ENCODE measurements at regions not wholly inside any gene's neighbourhood (a gene's known extent, or its start where the extent isn't known, plus 50 kb on each side); places are given as distances from the start of the nearest gene placed in this dataset.
A peak's percentile ranks its signal among the peaks of the same experiment; 100 is the strongest.

- Histone ChIP-seq H3K27ac (ENCODE audit: low read depth) (no peak overlapping the region), H4K20me1 (replicated peaks; ENCODE audit: insufficient read depth) (no peaks in the 10 kb centered on the region), H3K27me3 (ENCODE audit: insufficient read depth) (no peaks in the 10 kb centered on the region), H3K9me2 (ENCODE audit: insufficient read depth) (0 out of 2 replicates have a peak, but pooled peaks cover 11% of the 10 kb centered on the region), H3F3A (replicated peaks; ENCODE audit: low read depth) (no peaks in the 10 kb centered on the region), H3K4me2 (peak overlapping the region; percentile 42; the same call in 1 of the 2 replicates), H3K36me3 (ENCODE audit: insufficient read depth) (no peaks in the 10 kb centered on the region), H3K4me3 (no peak overlapping the region), H3K4me1 (ENCODE audit: insufficient read depth) (peaks cover 8% of the 10 kb centered on the region), H2AFZ (0 out of 2 replicates have a peak overlapping the region, but pooled peaks have one; percentile 9), H3K79me2 (replicated peaks; ENCODE audit: insufficient read depth) (no peaks in the 10 kb centered on the region)
- ATAC-seq = peak; percentile 58
- Mint-ChIP-seq H3K27me3 (ENCODE audit: insufficient read depth, low read depth, poor library complexity) (no peaks in the 10 kb centered on the region), H3K9me3 (peaks cover 3% of the 10 kb centered on the region; the same call in 1 of the 3 replicates), H3K4me3 (no peak overlapping the region), H3K36me3 (ENCODE audit: low read depth) (no peaks in the 10 kb centered on the region), H3K27ac (no peak overlapping the region), H3K4me1 (peaks cover 14% of the 10 kb centered on the region)
- TF ChIP-seq POLR2AphosphoS5 (IDR thresholded peaks at IDR 0.05; ENCODE audit: low read depth) = no peak
- no peak for DNase-seq (ENCODE audit: low spot score)
Measured at GRCh38 chr18:45237343-45238098, 377.8 kb upstream of the SLC14A2 start.

DNA sequence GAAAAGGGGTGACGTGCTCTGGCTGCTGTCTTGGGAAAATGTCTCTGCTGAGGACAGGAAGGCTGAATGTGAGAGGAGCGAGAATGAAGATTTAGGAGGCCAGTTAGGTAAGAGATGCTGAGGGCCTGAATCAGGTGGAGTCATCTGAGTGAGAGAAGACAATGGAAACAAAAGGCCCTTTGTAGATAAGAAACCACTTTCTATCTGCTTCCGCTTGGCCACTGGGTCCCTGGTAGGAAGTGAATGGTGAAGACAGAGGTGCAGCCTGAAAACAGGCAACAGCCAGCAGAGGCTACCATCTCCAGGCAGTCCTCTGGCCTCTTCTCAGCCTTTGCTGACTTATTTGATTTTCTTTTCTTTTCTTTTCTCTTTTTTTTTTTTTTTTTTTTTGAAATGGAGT lies 374.0 kb upstream of the SLC14A2 start:
- Histone ChIP-seq H3K9me2 (ENCODE audit: insufficient read depth) (0 out of 2 replicates have a peak, but pooled peaks cover 11% of the 10 kb centered on the region), H3K4me3 (no peak overlapping the region), H3K27ac (ENCODE audit: low read depth) (no peak overlapping the region), H2AFZ (0 out of 2 replicates have a peak overlapping the region, but pooled peaks have one; percentile 7), H3K4me2 (no peak overlapping the region), H4K20me1 (replicated peaks; ENCODE audit: insufficient read depth) (no peaks in the 10 kb centered on the region), H3K4me1 (ENCODE audit: insufficient read depth) (peaks cover 8% of the 10 kb centered on the region), H3K36me3 (ENCODE audit: insufficient read depth) (no peaks in the 10 kb centered on the region), H3K27me3 (ENCODE audit: insufficient read depth) (no peaks in the 10 kb centered on the region), H3F3A (replicated peaks; ENCODE audit: low read depth) (no peaks in the 10 kb centered on the region), H3K79me2 (replicated peaks; ENCODE audit: insufficient read depth) (no peaks in the 10 kb centered on the region)
- H3K27me3 Mint-ChIP-seq (ENCODE audit: insufficient read depth, low read depth, poor library complexity) = no peaks in the 10 kb centered on the region
- H3K27ac Mint-ChIP-seq = no peak overlapping the region; the same call in 1 of the 2 replicates
- peaks cover 14% of the 10 kb centered on the region for H3K4me1 Mint-ChIP-seq
- H3K4me3 Mint-ChIP-seq = no peak overlapping the region
- H3K36me3 Mint-ChIP-seq (ENCODE audit: low read depth) = no peaks in the 10 kb centered on the region
- peaks cover 3% of the 10 kb centered on the region; the same call in 1 of the 3 replicates for H3K9me3 Mint-ChIP-seq
- DNase-seq (ENCODE audit: low spot score) (no peak), ATAC-seq (no peak)
- no peak for TF ChIP-seq STAT1 (IDR thresholded peaks at IDR 0.05; ENCODE audit: unreplicated experiment)
- no peak for TF ChIP-seq ZNF114 (CRISPR knock-in tag; IDR thresholded peaks at IDR 0.05)
- TF ChIP-seq JUNB (IDR thresholded peaks at IDR 0.05; ENCODE audit: unreplicated experiment) = no peak
- TF ChIP-seq ZNF331 (CRISPR knock-in tag; IDR thresholded peaks at IDR 0.05; ENCODE audit: low read depth) = no peak
- TF ChIP-seq, protein P1, sequence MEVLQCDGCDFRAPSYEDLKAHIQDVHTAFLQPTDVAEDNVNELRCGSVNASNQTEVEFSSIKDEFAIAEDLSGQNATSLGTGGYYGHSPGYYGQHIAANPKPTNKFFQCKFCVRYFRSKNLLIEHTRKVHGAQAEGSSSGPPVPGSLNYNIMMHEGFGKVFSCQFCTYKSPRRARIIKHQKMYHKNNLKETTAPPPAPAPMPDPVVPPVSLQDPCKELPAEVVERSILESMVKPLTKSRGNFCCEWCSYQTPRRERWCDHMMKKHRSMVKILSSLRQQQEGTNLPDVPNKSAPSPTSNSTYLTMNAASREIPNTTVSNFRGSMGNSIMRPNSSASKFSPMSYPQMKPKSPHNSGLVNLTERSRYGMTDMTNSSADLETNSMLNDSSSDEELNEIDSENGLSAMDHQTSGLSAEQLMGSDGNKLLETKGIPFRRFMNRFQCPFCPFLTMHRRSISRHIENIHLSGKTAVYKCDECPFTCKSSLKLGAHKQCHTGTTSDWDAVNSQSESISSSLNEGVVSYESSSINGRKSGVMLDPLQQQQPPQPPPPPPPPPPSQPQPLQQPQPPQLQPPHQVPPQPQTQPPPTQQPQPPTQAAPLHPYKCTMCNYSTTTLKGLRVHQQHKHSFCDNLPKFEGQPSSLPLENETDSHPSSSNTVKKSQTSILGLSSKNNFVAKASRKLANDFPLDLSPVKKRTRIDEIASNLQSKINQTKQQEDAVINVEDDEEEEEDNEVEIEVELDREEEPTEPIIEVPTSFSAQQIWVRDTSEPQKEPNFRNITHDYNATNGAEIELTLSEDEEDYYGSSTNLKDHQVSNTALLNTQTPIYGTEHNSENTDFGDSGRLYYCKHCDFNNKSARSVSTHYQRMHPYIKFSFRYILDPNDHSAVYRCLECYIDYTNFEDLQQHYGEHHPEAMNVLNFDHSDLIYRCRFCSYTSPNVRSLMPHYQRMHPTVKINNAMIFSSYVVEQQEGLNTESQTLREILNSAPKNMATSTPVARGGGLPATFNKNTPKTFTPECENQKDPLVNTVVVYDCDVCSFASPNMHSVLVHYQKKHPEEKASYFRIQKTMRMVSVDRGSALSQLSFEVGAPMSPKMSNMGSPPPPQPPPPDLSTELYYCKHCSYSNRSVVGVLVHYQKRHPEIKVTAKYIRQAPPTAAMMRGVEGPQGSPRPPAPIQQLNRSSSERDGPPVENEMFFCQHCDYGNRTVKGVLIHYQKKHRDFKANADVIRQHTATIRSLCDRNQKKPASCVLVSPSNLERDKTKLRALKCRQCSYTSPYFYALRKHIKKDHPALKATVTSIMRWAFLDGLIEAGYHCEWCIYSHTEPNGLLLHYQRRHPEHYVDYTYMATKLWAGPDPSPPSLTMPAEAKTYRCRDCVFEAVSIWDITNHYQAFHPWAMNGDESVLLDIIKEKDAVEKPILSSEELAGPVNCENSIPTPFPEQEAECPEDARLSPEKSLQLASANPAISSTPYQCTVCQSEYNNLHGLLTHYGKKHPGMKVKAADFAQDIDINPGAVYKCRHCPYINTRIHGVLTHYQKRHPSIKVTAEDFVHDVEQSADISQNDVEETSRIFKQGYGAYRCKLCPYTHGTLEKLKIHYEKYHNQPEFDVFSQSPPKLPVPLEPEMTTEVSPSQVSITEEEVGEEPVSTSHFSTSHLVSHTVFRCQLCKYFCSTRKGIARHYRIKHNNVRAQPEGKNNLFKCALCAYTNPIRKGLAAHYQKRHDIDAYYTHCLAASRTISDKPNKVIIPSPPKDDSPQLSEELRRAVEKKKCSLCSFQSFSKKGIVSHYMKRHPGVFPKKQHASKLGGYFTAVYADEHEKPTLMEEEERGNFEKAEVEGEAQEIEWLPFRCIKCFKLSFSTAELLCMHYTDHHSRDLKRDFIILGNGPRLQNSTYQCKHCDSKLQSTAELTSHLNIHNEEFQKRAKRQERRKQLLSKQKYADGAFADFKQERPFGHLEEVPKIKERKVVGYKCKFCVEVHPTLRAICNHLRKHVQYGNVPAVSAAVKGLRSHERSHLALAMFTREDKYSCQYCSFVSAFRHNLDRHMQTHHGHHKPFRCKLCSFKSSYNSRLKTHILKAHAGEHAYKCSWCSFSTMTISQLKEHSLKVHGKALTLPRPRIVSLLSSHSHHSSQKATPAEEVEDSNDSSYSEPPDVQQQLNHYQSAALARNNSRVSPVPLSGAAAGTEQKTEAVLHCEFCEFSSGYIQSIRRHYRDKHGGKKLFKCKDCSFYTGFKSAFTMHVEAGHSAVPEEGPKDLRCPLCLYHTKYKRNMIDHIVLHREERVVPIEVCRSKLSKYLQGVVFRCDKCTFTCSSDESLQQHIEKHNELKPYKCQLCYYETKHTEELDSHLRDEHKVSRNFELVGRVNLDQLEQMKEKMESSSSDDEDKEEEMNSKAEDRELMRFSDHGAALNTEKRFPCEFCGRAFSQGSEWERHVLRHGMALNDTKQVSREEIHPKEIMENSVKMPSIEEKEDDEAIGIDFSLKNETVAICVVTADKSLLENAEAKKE (CRISPR knock-in tag; IDR thresholded peaks at IDR 0.05) = no peak
- TF ChIP-seq EZH2 (IDR thresholded peaks at IDR 0.05; ENCODE audit: low read depth, unreplicated experiment) = no peak
- TF ChIP-seq, protein P2, sequence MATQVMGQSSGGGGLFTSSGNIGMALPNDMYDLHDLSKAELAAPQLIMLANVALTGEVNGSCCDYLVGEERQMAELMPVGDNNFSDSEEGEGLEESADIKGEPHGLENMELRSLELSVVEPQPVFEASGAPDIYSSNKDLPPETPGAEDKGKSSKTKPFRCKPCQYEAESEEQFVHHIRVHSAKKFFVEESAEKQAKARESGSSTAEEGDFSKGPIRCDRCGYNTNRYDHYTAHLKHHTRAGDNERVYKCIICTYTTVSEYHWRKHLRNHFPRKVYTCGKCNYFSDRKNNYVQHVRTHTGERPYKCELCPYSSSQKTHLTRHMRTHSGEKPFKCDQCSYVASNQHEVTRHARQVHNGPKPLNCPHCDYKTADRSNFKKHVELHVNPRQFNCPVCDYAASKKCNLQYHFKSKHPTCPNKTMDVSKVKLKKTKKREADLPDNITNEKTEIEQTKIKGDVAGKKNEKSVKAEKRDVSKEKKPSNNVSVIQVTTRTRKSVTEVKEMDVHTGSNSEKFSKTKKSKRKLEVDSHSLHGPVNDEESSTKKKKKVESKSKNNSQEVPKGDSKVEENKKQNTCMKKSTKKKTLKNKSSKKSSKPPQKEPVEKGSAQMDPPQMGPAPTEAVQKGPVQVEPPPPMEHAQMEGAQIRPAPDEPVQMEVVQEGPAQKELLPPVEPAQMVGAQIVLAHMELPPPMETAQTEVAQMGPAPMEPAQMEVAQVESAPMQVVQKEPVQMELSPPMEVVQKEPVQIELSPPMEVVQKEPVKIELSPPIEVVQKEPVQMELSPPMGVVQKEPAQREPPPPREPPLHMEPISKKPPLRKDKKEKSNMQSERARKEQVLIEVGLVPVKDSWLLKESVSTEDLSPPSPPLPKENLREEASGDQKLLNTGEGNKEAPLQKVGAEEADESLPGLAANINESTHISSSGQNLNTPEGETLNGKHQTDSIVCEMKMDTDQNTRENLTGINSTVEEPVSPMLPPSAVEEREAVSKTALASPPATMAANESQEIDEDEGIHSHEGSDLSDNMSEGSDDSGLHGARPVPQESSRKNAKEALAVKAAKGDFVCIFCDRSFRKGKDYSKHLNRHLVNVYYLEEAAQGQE (IDR thresholded peaks at IDR 0.05; ENCODE audit: unreplicated experiment) = no peak
- TF ChIP-seq, protein P3, sequence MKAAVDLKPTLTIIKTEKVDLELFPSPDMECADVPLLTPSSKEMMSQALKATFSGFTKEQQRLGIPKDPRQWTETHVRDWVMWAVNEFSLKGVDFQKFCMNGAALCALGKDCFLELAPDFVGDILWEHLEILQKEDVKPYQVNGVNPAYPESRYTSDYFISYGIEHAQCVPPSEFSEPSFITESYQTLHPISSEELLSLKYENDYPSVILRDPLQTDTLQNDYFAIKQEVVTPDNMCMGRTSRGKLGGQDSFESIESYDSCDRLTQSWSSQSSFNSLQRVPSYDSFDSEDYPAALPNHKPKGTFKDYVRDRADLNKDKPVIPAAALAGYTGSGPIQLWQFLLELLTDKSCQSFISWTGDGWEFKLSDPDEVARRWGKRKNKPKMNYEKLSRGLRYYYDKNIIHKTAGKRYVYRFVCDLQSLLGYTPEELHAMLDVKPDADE (IDR thresholded peaks at IDR 0.05) = no peak
